WI38 (cell line): ENCODE measurements at regions not wholly inside any gene's neighbourhood (a gene's known extent, or its start where the extent isn't known, plus 50 kb on each side); places are given as distances from the start of the nearest gene placed in this dataset.

ENCODE experiments used
- H3K4me3 ChIP-seq: 2 replicates; pipeline ENCODE4 v1.5.1; 2011; ENCODE audit warnings: low read depth, mild to moderate bottlenecking, control low read depth, low read length
- TF ChIP-seq, protein P1 (sequence below): IDR thresholded peaks from 2 replicates; pipeline ENCODE4 v1.5.1; 2012; ENCODE audit warnings: low read depth, mild to moderate bottlenecking, control low read depth, low read length

DNA sequence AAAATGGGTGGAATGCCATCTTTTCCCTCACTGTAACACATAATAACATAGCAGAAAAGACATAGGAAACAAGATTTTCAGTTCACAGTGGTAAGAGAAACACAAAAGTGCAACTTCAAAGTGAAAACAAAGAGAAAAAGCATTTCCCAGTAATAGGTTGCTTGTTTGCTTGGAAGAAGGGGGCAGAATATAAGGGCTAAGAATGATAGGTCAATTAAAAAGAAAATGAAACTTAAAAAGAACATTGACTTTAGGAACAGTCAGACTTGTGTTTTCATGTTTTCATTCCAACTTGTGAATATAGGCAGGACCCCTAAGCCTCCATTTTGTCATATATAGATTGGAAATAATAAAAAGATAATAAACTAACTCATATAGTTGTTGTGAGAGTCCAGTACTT, 168.2 kb upstream of the PPP3CA start:
- H3K4me3 ChIP-seq: no peak overlapping the region

DNA sequence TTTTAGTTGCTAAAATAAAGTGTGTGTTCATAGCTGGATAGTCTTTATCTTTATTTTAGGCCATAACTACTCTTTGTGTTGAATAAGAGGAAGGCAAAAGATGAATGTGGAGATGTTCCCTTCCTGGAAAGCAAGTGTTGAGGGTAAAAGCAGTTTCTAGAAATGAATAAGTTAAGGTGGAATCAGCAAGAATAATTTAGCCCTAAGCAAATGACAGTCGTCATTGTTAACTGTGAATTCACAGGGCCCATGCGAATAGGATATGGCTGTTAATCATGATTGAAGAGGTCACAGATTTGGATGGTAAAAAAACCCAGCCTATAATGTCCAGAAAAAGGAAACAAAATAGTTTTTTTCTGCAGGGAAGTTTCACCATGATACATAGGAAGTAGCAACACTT, 167.8 kb upstream of the PPP3CA start:
- TF ChIP-seq, protein P1, sequence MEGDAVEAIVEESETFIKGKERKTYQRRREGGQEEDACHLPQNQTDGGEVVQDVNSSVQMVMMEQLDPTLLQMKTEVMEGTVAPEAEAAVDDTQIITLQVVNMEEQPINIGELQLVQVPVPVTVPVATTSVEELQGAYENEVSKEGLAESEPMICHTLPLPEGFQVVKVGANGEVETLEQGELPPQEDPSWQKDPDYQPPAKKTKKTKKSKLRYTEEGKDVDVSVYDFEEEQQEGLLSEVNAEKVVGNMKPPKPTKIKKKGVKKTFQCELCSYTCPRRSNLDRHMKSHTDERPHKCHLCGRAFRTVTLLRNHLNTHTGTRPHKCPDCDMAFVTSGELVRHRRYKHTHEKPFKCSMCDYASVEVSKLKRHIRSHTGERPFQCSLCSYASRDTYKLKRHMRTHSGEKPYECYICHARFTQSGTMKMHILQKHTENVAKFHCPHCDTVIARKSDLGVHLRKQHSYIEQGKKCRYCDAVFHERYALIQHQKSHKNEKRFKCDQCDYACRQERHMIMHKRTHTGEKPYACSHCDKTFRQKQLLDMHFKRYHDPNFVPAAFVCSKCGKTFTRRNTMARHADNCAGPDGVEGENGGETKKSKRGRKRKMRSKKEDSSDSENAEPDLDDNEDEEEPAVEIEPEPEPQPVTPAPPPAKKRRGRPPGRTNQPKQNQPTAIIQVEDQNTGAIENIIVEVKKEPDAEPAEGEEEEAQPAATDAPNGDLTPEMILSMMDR: no peak
- H3K4me3 ChIP-seq: no peak overlapping the region

More for the DNA sequence above, 168.2 kb upstream of the PPP3CA start:
- TF ChIP-seq, protein P1: no peak

DNA sequence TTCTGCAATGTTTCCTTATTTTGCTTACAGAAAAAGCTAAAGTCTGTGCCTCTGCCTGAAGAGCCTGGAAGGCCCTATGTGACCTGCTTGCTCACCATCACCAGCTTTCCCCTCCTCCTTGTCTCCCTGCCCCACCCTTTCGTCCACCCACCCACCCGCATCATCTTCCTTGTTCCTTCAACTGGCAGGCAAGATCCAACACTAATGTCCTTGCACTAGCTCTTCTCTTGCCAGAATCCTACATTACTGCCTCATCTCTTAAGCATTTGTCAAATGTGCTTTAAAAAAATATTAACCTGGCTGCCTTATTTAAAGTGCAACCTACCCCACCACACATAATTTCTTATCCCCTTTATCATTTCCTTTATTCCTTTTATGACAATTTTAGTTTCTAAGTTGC, 165.1 kb upstream of the PPP3CA start:
- TF ChIP-seq, protein P1: no peak
- H3K4me3 ChIP-seq: no peak overlapping the region

DNA sequence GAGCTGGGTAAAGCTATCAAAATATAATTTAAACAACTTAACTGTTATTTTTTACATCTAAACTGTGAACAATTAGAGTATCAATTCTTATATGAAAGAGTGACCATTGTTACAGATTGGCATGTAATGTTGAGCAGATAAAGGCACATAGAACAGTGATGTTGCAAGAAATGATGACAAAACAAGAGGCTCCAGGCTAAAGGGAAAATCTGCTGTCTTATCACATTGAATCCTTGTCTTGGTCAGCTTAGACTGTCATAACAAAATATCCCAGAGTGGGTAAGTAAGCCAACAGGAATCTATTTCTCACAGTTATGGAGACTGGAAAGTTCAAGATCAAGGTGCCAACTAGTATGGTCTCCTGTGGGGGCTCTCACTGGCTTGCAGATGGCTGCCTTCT, 154.1 kb upstream of the PPP3CA start:
- H3K4me3 ChIP-seq: no peak overlapping the region
- TF ChIP-seq, protein P1: no peak

DNA sequence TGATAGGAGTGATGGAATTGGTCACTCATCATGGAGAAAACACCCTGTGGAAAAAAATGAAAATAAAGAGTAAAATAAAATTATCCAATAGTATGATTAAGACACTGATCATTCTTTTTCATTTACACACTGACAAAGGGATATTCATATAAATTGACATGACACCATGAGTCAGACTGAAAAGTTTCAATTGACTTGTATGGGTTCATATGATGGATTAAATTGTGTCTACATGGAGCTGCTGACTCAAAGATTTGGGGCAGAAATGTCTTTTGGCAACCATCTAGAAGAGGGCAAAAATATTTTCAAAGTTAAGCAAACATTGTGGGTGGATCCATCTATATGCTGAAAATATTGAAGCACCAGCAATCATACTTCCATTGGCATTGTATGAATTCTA, 153.4 kb upstream of the PPP3CA start:
- H3K4me3 ChIP-seq: no peak overlapping the region
- TF ChIP-seq, protein P1: no peak

DNA sequence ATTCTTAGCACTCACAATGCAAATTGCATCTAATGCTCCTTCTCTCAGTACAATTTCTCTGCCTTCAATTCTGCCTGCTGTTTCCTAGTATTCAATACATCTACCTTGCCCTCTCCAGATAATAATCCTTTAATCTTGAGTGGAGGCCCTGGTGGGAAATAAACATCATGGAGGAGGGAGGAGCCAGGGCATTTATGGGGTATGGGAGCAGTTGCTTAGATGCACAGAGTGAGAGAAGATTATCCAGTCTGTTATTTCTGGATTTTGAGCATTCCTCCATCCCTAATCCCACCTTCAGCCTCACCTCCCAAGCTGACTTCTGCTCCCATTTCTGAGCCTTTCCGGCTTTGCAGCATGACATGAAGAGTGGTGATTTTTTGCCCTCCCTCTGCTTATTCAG, 127.9 kb upstream of the PPP3CA start:
- TF ChIP-seq, protein P1: no peak
- H3K4me3 ChIP-seq: no peak overlapping the region

DNA sequence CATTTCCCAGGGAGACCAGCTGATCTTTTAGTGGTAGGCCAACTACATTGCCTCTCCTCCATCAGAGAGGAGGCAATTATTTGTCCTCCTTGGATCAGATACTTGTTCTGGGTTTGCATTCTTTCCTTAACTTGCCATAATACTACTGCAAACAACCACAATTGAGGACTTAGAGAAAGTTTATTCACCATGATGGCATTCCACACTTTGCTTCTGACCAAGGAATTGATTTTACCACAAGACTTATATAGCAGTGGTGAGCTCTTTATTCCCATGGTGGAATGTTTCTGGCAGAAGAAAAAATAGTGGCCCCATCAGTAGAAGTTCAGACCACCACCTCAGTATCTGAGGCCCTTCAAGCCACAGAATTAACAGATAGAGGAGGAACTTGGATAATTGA, 123.9 kb upstream of the PPP3CA start:
- TF ChIP-seq, protein P1: no peak
- H3K4me3 ChIP-seq: no peak overlapping the region
